GM20000 (cell line): ENCODE measurements at regions not wholly inside any gene's neighbourhood (a gene's known extent, or its start where the extent isn't known, plus 50 kb on each side); places are given as distances from the start of the nearest gene placed in this dataset.
"Not testable (repeated sequence)": the region's sequence is repeated elsewhere in the genome, so short reads cannot be mapped to it uniquely, and the experiment has no call there.

Experiments
- DNase-seq: peaks from one replicate; pipeline ENCODE4 v3.0.0; 2012; ENCODE audit warnings: low spot score
- CTCF ChIP-seq: IDR thresholded peaks from 2 replicates; pipeline ENCODE4 v1.5.1; 2012; ENCODE audit warnings: mild to moderate bottlenecking, control low read depth; ENCODE audit errors: extremely low read depth, missing control alignments

GRCh38 chr6:48613231-48613949, 502.4 kb upstream of the PTCHD4 start:
- no peak for TF ChIP-seq CTCF
- no peak for DNase-seq

GRCh38 chr6:48611332-48611731, 500.3 kb upstream of the PTCHD4 start:
- no peak for TF ChIP-seq CTCF
- no peak for DNase-seq

GRCh38 chr6:48610846-48611245, 499.8 kb upstream of the PTCHD4 start:
- TF ChIP-seq CTCF = no peak
- no peak for DNase-seq

GRCh38 chr6:48606618-48607017, 495.6 kb upstream of the PTCHD4 start:
- no peak for TF ChIP-seq CTCF
- DNase-seq = no peak

GRCh38 chr6:48597951-48598350, 487.0 kb upstream of the PTCHD4 start:
- no peak for TF ChIP-seq CTCF
- DNase-seq = no peak

- DNase-seq = no peak
- TF ChIP-seq CTCF = no peak
Measured at GRCh38 chr6:48596830-48597229, 485.8 kb upstream of the PTCHD4 start.

- DNase-seq = not testable (repeated sequence)
Measured at GRCh38 chr6:48591158-48591557, 480.2 kb upstream of the PTCHD4 start.

GRCh38 chr6:48584846-48585245, 473.8 kb upstream of the PTCHD4 start:
- no peak for DNase-seq
- no peak for TF ChIP-seq CTCF
